IMR-90 (cell line): ENCODE measurements at regions not wholly inside any gene's neighbourhood (a gene's known extent, or its start where the extent isn't known, plus 50 kb on each side); places are given as distances from the start of the nearest gene placed in this dataset.

Experiments used
- MAZ ChIP-seq: IDR thresholded peaks from 2 replicates; pipeline ENCODE4 v1.6.1; 2012; ENCODE audit warnings: low read depth, mild to moderate bottlenecking, low read length, improper control_type of control experiment, moderate library complexity, borderline replicate concordance
- POLR2A ChIP-seq: IDR thresholded peaks from 2 replicates; pipeline ENCODE4 v1.6.1; 2012; ENCODE audit warnings: mild to moderate bottlenecking, low read depth, low read length
- TF ChIP-seq, protein P1 (sequence below): conservative IDR thresholded peaks from 2 replicates; pipeline ENCODE4 v1.5.1; 2012; ENCODE audit warnings: mild to moderate bottlenecking, low read depth, low read length, improper control_type of control experiment

DNA sequence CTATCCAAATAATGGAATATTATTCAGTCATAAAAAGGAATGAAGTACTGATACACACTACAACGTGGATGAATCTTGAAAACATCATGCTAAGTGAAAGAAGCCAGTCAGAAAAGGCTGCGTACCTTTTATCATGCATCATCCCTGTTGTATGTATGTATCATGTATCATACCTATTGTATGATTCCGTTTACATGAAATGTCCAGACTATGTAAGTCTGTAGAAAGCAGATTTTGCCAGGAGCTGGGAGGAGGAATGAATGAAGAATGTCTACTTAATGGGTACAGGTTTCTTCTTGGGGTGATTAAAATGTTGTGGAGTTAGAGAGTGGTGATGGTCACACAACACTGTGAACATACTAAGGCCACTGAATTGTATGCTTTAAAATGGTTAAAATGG is 135.9 kb upstream of the KLF14 start:
- TF ChIP-seq, protein P1, sequence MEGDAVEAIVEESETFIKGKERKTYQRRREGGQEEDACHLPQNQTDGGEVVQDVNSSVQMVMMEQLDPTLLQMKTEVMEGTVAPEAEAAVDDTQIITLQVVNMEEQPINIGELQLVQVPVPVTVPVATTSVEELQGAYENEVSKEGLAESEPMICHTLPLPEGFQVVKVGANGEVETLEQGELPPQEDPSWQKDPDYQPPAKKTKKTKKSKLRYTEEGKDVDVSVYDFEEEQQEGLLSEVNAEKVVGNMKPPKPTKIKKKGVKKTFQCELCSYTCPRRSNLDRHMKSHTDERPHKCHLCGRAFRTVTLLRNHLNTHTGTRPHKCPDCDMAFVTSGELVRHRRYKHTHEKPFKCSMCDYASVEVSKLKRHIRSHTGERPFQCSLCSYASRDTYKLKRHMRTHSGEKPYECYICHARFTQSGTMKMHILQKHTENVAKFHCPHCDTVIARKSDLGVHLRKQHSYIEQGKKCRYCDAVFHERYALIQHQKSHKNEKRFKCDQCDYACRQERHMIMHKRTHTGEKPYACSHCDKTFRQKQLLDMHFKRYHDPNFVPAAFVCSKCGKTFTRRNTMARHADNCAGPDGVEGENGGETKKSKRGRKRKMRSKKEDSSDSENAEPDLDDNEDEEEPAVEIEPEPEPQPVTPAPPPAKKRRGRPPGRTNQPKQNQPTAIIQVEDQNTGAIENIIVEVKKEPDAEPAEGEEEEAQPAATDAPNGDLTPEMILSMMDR, result no peak
- TF ChIP-seq MAZ (no peak), POLR2A (no peak)
